ENCODE measurements at regions not wholly inside any gene's neighbourhood (a gene's known extent, or its start where the extent isn't known, plus 50 kb on each side); places are given as distances from the start of the nearest gene placed in this dataset.
"Not testable (repeated sequence)": the region's sequence is repeated elsewhere in the genome, so short reads cannot be mapped to it uniquely, and the experiment has no call there.

GRCh38 chr2:72078773-72079172 is 68.9 kb downstream of the CYP26B1 start:
- Mint-ChIP-seq H3K27ac (no peak overlapping the region), H3K4me3 (no peak overlapping the region), H3K27me3 (peaks cover 1% of the 10 kb centered on the region), H3K9me3 (peaks cover 9% of the 10 kb centered on the region), H3K4me1 (ENCODE audit: low read depth) (no peaks in the 10 kb centered on the region), H3K36me3 (no peaks in the 10 kb centered on the region)
- CTCF ChIA-PET = no interaction called here
- intact Hi-C loops (cut with micrococcal nuclease) = no loop called here
- DNase-seq = no peak
- POLR2A ChIA-PET = no interaction called here

GRCh38 chr2:72077702-72078169 is 69.9 kb downstream of the CYP26B1 start:
- Mint-ChIP-seq H3K9me3 (peaks cover 19% of the 10 kb centered on the region), H3K4me3 (no peak overlapping the region), H3K27me3 (peaks cover 1% of the 10 kb centered on the region), H3K4me1 (ENCODE audit: low read depth) (no peaks in the 10 kb centered on the region), H3K36me3 (no peaks in the 10 kb centered on the region), H3K27ac (no peak overlapping the region)
- no peak for DNase-seq
- CTCF ChIA-PET = no interaction called here
- intact Hi-C loops (cut with micrococcal nuclease) = no loop called here
- POLR2A ChIA-PET = no interaction called here

- CTCF ChIA-PET; H3K4me3 Mint-ChIP-seq; H3K27me3 Mint-ChIP-seq; H3K36me3 Mint-ChIP-seq; POLR2A ChIA-PET; H3K27ac Mint-ChIP-seq; intact Hi-C loops (cut with micrococcal nuclease); H3K4me1 Mint-ChIP-seq (ENCODE audit: low read depth); DNase-seq: not testable (repeated sequence)
- H3K9me3 Mint-ChIP-seq = peaks cover 19% of the 10 kb centered on the region
These were observed 74.3 kb downstream of the CYP26B1 start for GRCh38 chr2:72073373-72073772.

- H3K4me1 Mint-ChIP-seq (ENCODE audit: low read depth); intact Hi-C loops (cut with micrococcal nuclease); H3K27ac Mint-ChIP-seq; DNase-seq; CTCF ChIA-PET; H3K9me3 Mint-ChIP-seq; H3K36me3 Mint-ChIP-seq; H3K27me3 Mint-ChIP-seq; POLR2A ChIA-PET; H3K4me3 Mint-ChIP-seq: not testable (repeated sequence)
These were observed 83.5 kb downstream of the CYP26B1 start for GRCh38 chr2:72064197-72064596.

- Mint-ChIP-seq H3K27ac (no peak overlapping the region), H3K36me3 (no peaks in the 10 kb centered on the region), H3K4me1 (ENCODE audit: low read depth) (no peaks in the 10 kb centered on the region), H3K4me3 (no peak overlapping the region), H3K9me3 (no peaks in the 10 kb centered on the region), H3K27me3 (peaks cover 3% of the 10 kb centered on the region)
- DNase-seq = no peak
- POLR2A ChIA-PET = no interaction called here
- intact Hi-C loops (cut with micrococcal nuclease) = no loop called here
- CTCF ChIA-PET = no interaction called here
These were observed 85.3 kb downstream of the CYP26B1 start for GRCh38 chr2:72062336-72062735.

GRCh38 chr2:72057308-72057707 is 90.4 kb downstream of the CYP26B1 start:
- Mint-ChIP-seq H3K4me1 (ENCODE audit: low read depth) (no peaks in the 10 kb centered on the region), H3K27me3 (peaks cover 1% of the 10 kb centered on the region), H3K36me3 (no peaks in the 10 kb centered on the region), H3K4me3 (no peak overlapping the region), H3K27ac (no peak overlapping the region), H3K9me3 (no peaks in the 10 kb centered on the region)
- POLR2A ChIA-PET = no interaction called here
- CTCF ChIA-PET = no interaction called here
- intact Hi-C loops (cut with micrococcal nuclease) = no loop called here
- DNase-seq = no peak

GRCh38 chr2:72051971-72052505 is 95.6 kb downstream of the CYP26B1 start:
- ChIA-PET CTCF (no interaction called here), POLR2A (no interaction called here)
- Mint-ChIP-seq H3K36me3 (no peaks in the 10 kb centered on the region), H3K4me1 (ENCODE audit: low read depth) (no peaks in the 10 kb centered on the region), H3K9me3 (no peaks in the 10 kb centered on the region), H3K4me3 (no peak overlapping the region), H3K27ac (no peak overlapping the region), H3K27me3 (no peaks in the 10 kb centered on the region)
- DNase-seq = no peak
- intact Hi-C loops (cut with micrococcal nuclease) = no loop called here

- ChIA-PET POLR2A (no interaction called here), CTCF (no interaction called here)
- no peaks in the 10 kb centered on the region for H3K27me3 Mint-ChIP-seq
- H3K27ac Mint-ChIP-seq = no peak overlapping the region
- intact Hi-C loops (cut with micrococcal nuclease) = no loop called here
- DNase-seq = no peak
- H3K4me1 Mint-ChIP-seq (ENCODE audit: low read depth) = no peaks in the 10 kb centered on the region
- H3K9me3 Mint-ChIP-seq = no peaks in the 10 kb centered on the region
- no peaks in the 10 kb centered on the region for H3K36me3 Mint-ChIP-seq
- H3K4me3 Mint-ChIP-seq = no peak overlapping the region
These were observed 96.5 kb downstream of the CYP26B1 start for GRCh38 chr2:72051204-72051603.

- ChIA-PET CTCF (no interaction called here), POLR2A (no interaction called here)
- no peaks in the 10 kb centered on the region for H3K36me3 Mint-ChIP-seq
- no peaks in the 10 kb centered on the region for H3K9me3 Mint-ChIP-seq
- no peak for DNase-seq
- no peaks in the 10 kb centered on the region for H3K4me1 Mint-ChIP-seq (ENCODE audit: low read depth)
- no peak overlapping the region for H3K4me3 Mint-ChIP-seq
- no peaks in the 10 kb centered on the region for H3K27me3 Mint-ChIP-seq
- intact Hi-C loops (cut with micrococcal nuclease) = no loop called here
- no peak overlapping the region for H3K27ac Mint-ChIP-seq
These were observed 96.9 kb downstream of the CYP26B1 start for GRCh38 chr2:72050734-72051133.

GRCh38 chr2:72048881-72049477 is 98.7 kb downstream of the CYP26B1 start:
- DNase-seq = no peak
- intact Hi-C loops (cut with micrococcal nuclease) = no loop called here
- ChIA-PET CTCF (no interaction called here), POLR2A (no interaction called here)
- Mint-ChIP-seq H3K27ac (no peak overlapping the region), H3K9me3 (peaks cover 4% of the 10 kb centered on the region), H3K4me1 (ENCODE audit: low read depth) (no peaks in the 10 kb centered on the region), H3K4me3 (no peak overlapping the region), H3K36me3 (no peaks in the 10 kb centered on the region), H3K27me3 (no peaks in the 10 kb centered on the region)

- H3K9me3 Mint-ChIP-seq = peaks cover 9% of the 10 kb centered on the region
- H3K4me1 Mint-ChIP-seq (ENCODE audit: low read depth) = no peaks in the 10 kb centered on the region
- intact Hi-C loops (cut with micrococcal nuclease) = no loop called here
- peaks cover 3% of the 10 kb centered on the region for H3K27me3 Mint-ChIP-seq
- H3K36me3 Mint-ChIP-seq = no peaks in the 10 kb centered on the region
- no peak for DNase-seq
- no peak overlapping the region for H3K27ac Mint-ChIP-seq
- ChIA-PET POLR2A (no interaction called here), CTCF (no interaction called here)
- no peak overlapping the region for H3K4me3 Mint-ChIP-seq
These were observed 103.7 kb downstream of the CYP26B1 start for GRCh38 chr2:72043985-72044384.

GRCh38 chr2:72041638-72042111 is 106.0 kb downstream of the CYP26B1 start:
- POLR2A ChIA-PET = no interaction called here
- Mint-ChIP-seq H3K27ac (no peak overlapping the region), H3K36me3 (no peaks in the 10 kb centered on the region), H3K4me1 (ENCODE audit: low read depth) (no peaks in the 10 kb centered on the region), H3K9me3 (peaks cover 9% of the 10 kb centered on the region), H3K4me3 (no peak overlapping the region), H3K27me3 (peaks cover 3% of the 10 kb centered on the region)
- CTCF ChIA-PET = no interaction called here
- intact Hi-C loops (cut with micrococcal nuclease) = no loop called here
- no peak for DNase-seq

GRCh38 chr2:72040629-72041571 is 106.8 kb downstream of the CYP26B1 start:
- Mint-ChIP-seq H3K4me1 (ENCODE audit: low read depth) (no peaks in the 10 kb centered on the region), H3K4me3 (no peak overlapping the region), H3K27me3 (peaks cover 3% of the 10 kb centered on the region), H3K27ac (no peak overlapping the region), H3K9me3 (peaks cover 9% of the 10 kb centered on the region), H3K36me3 (no peaks in the 10 kb centered on the region)
- CTCF ChIA-PET = no interaction called here
- DNase-seq = no peak
- POLR2A ChIA-PET = no interaction called here
- intact Hi-C loops (cut with micrococcal nuclease) = no loop called here

Measured in activated CD4-positive, alpha-beta memory T cell treated with anti-CD3 and anti-CD28 coated beads for 36 hours (primary cell).